ENCODE measurements at regions not wholly inside any gene's neighbourhood (a gene's known extent, or its start where the extent isn't known, plus 50 kb on each side); places are given as distances from the start of the nearest gene placed in this dataset.

GRCh38 chr5:89954916-89955315 is 454.6 kb downstream of the CETN3 start:
- no peaks in the 10 kb centered on the region for H3K27me3 Mint-ChIP-seq
- H3K27ac Mint-ChIP-seq: no peak overlapping the region
- DNase-seq: no peak
- ChIA-PET POLR2A (no interaction called here), CTCF (interaction anchor here (0.5 kb wide), 1 partner anchor 8 kb away, joined by 5 read pairs; no protein-coding TSS in a partner anchor)
- H3K9me3 Mint-ChIP-seq: no peaks in the 10 kb centered on the region
- no peaks in the 10 kb centered on the region for H3K36me3 Mint-ChIP-seq (ENCODE audit: low read depth)
- H3K4me3 Mint-ChIP-seq: no peak overlapping the region
- H3K4me1 Mint-ChIP-seq: no peaks in the 10 kb centered on the region

GRCh38 chr5:89951876-89952275 is 457.7 kb downstream of the CETN3 start:
- no peak overlapping the region for H3K27ac Mint-ChIP-seq
- no peaks in the 10 kb centered on the region for H3K36me3 Mint-ChIP-seq (ENCODE audit: low read depth)

GRCh38 chr5:89950234-89950633 is 459.3 kb downstream of the CETN3 start:
- no peaks in the 10 kb centered on the region for H3K9me3 Mint-ChIP-seq
- no peaks in the 10 kb centered on the region for H3K36me3 Mint-ChIP-seq (ENCODE audit: low read depth)
- CTCF ChIA-PET: no interaction called here
- DNase-seq: no peak
- POLR2A ChIA-PET: no interaction called here
- H3K27me3 Mint-ChIP-seq: no peaks in the 10 kb centered on the region
- H3K4me1 Mint-ChIP-seq: no peaks in the 10 kb centered on the region
- H3K27ac Mint-ChIP-seq: no peak overlapping the region
- no peak overlapping the region for H3K4me3 Mint-ChIP-seq

More at GRCh38 chr5:89951876-89952275, 457.7 kb downstream of the CETN3 start:
- H3K9me3 Mint-ChIP-seq: no peaks in the 10 kb centered on the region
- CTCF ChIA-PET: no interaction called here
- POLR2A ChIA-PET: no interaction called here
- no peak overlapping the region for H3K4me3 Mint-ChIP-seq
- H3K4me1 Mint-ChIP-seq: no peaks in the 10 kb centered on the region
- H3K27me3 Mint-ChIP-seq: no peaks in the 10 kb centered on the region
- DNase-seq: no peak

- H3K4me1 Mint-ChIP-seq: no peaks in the 10 kb centered on the region
- CTCF ChIA-PET: no interaction called here
- H3K36me3 Mint-ChIP-seq (ENCODE audit: low read depth): no peaks in the 10 kb centered on the region
- no peak overlapping the region for H3K27ac Mint-ChIP-seq
- no peaks in the 10 kb centered on the region for H3K9me3 Mint-ChIP-seq
- no peaks in the 10 kb centered on the region for H3K27me3 Mint-ChIP-seq
- H3K4me3 Mint-ChIP-seq: no peak overlapping the region
- POLR2A ChIA-PET: no interaction called here
- DNase-seq: no peak
Measured at GRCh38 chr5:89948977-89949376, 460.6 kb downstream of the CETN3 start.

GRCh38 chr5:89946916-89947315 is 462.6 kb downstream of the CETN3 start:
- POLR2A ChIA-PET: no interaction called here

DNA sequence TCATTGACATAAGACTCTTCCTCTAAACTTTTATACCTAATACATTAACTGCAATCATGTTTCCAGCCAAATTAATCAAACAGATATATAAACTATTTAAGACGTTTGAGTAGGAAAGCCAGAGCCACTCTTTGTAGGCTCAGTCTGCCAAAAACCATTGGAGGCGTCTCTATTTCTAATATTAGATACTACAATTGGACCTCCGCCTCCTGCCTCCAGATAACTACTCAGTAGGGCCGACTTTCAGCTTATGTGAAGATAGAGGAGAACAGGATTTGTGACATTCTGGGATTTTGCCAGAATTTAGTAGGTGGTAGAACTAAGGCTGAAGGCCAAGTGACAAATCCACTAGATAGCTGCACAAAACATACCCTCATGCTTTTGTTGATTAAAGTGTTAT is 463.0 kb downstream of the CETN3 start:
- CTCF ChIA-PET: no interaction called here
- Mint-ChIP-seq H3K27ac (no peak overlapping the region), H3K9me3 (no peaks in the 10 kb centered on the region), H3K36me3 (ENCODE audit: low read depth) (no peaks in the 10 kb centered on the region), H3K4me3 (no peak overlapping the region), H3K4me1 (no peaks in the 10 kb centered on the region), H3K27me3 (no peaks in the 10 kb centered on the region)
- POLR2A ChIA-PET: no interaction called here
- DNase-seq: no peak

More at GRCh38 chr5:89946916-89947315, 462.6 kb downstream of the CETN3 start:
- no peak for DNase-seq
- no peak overlapping the region for H3K4me3 Mint-ChIP-seq
- H3K27ac Mint-ChIP-seq: no peak overlapping the region
- H3K9me3 Mint-ChIP-seq: no peaks in the 10 kb centered on the region
- CTCF ChIA-PET: interaction anchor here (0.6 kb wide), 1 partner anchor 329 kb away, joined by 4 read pairs; no protein-coding TSS in a partner anchor
- no peaks in the 10 kb centered on the region for H3K36me3 Mint-ChIP-seq (ENCODE audit: low read depth)
- H3K27me3 Mint-ChIP-seq: no peaks in the 10 kb centered on the region
- no peaks in the 10 kb centered on the region for H3K4me1 Mint-ChIP-seq

- ChIA-PET POLR2A (no interaction called here), CTCF (no interaction called here)
- H3K4me1 Mint-ChIP-seq: no peaks in the 10 kb centered on the region
Measured at GRCh38 chr5:89942171-89942570, 467.4 kb downstream of the CETN3 start.

GRCh38 chr5:89936576-89936975 is 473.0 kb downstream of the CETN3 start:
- POLR2A ChIA-PET: no interaction called here
- Mint-ChIP-seq H3K4me1 (no peaks in the 10 kb centered on the region), H3K27me3 (no peaks in the 10 kb centered on the region), H3K9me3 (no peaks in the 10 kb centered on the region), H3K27ac (no peak overlapping the region), H3K4me3 (no peak overlapping the region), H3K36me3 (ENCODE audit: low read depth) (no peaks in the 10 kb centered on the region)
- CTCF ChIA-PET: no interaction called here
- no peak for DNase-seq

More at GRCh38 chr5:89942171-89942570, 467.4 kb downstream of the CETN3 start:
- H3K27me3 Mint-ChIP-seq: no peaks in the 10 kb centered on the region
- H3K36me3 Mint-ChIP-seq (ENCODE audit: low read depth): no peaks in the 10 kb centered on the region
- DNase-seq: no peak
- H3K4me3 Mint-ChIP-seq: no peak overlapping the region
- no peak overlapping the region for H3K27ac Mint-ChIP-seq
- H3K9me3 Mint-ChIP-seq: no peaks in the 10 kb centered on the region

GRCh38 chr5:89934069-89934468 is 475.5 kb downstream of the CETN3 start:
- Mint-ChIP-seq H3K36me3 (ENCODE audit: low read depth) (no peaks in the 10 kb centered on the region), H3K27ac (no peak overlapping the region), H3K27me3 (no peaks in the 10 kb centered on the region), H3K4me3 (no peak overlapping the region), H3K4me1 (no peaks in the 10 kb centered on the region), H3K9me3 (no peaks in the 10 kb centered on the region)
- DNase-seq: no peak
- ChIA-PET POLR2A (no interaction called here), CTCF (no interaction called here)

GRCh38 chr5:89932771-89933181 is 476.8 kb downstream of the CETN3 start:
- H3K36me3 Mint-ChIP-seq (ENCODE audit: low read depth): no peaks in the 10 kb centered on the region
- H3K4me1 Mint-ChIP-seq: no peaks in the 10 kb centered on the region
- DNase-seq: no peak
- CTCF ChIA-PET: no interaction called here
- POLR2A ChIA-PET: no interaction called here
- H3K4me3 Mint-ChIP-seq: no peak overlapping the region
- H3K27ac Mint-ChIP-seq: no peak overlapping the region
- H3K9me3 Mint-ChIP-seq: no peaks in the 10 kb centered on the region
- no peaks in the 10 kb centered on the region for H3K27me3 Mint-ChIP-seq

- Mint-ChIP-seq H3K27ac (no peak overlapping the region), H3K27me3 (no peaks in the 10 kb centered on the region), H3K4me1 (no peaks in the 10 kb centered on the region), H3K4me3 (no peak overlapping the region), H3K36me3 (ENCODE audit: low read depth) (no peaks in the 10 kb centered on the region), H3K9me3 (no peaks in the 10 kb centered on the region)
- CTCF ChIA-PET: no interaction called here
- DNase-seq: no peak
- POLR2A ChIA-PET: no interaction called here
Measured at GRCh38 chr5:89930591-89931392, 478.8 kb downstream of the CETN3 start.

GRCh38 chr5:89929834-89930233 is 479.7 kb downstream of the CETN3 start:
- CTCF ChIA-PET: no interaction called here
- POLR2A ChIA-PET: no interaction called here
- Mint-ChIP-seq H3K4me3 (no peak overlapping the region), H3K9me3 (no peaks in the 10 kb centered on the region), H3K27ac (no peak overlapping the region), H3K36me3 (ENCODE audit: low read depth) (no peaks in the 10 kb centered on the region), H3K4me1 (no peaks in the 10 kb centered on the region), H3K27me3 (no peaks in the 10 kb centered on the region)
- DNase-seq: no peak

GRCh38 chr5:89929173-89929572 is 480.4 kb downstream of the CETN3 start:
- no peaks in the 10 kb centered on the region for H3K27me3 Mint-ChIP-seq
- H3K27ac Mint-ChIP-seq: no peak overlapping the region
- H3K9me3 Mint-ChIP-seq: no peaks in the 10 kb centered on the region
- ChIA-PET CTCF (no interaction called here), POLR2A (no interaction called here)
- no peaks in the 10 kb centered on the region for H3K4me1 Mint-ChIP-seq
- DNase-seq: no peak
- H3K36me3 Mint-ChIP-seq (ENCODE audit: low read depth): no peaks in the 10 kb centered on the region
- no peak overlapping the region for H3K4me3 Mint-ChIP-seq

- Mint-ChIP-seq H3K36me3 (ENCODE audit: low read depth) (no peaks in the 10 kb centered on the region), H3K9me3 (no peaks in the 10 kb centered on the region), H3K4me1 (no peaks in the 10 kb centered on the region), H3K4me3 (no peak overlapping the region), H3K27ac (no peak overlapping the region), H3K27me3 (no peaks in the 10 kb centered on the region)
- POLR2A ChIA-PET: no interaction called here
- CTCF ChIA-PET: no interaction called here
- no peak for DNase-seq
Measured at GRCh38 chr5:89922161-89922560, 487.4 kb downstream of the CETN3 start.
